Muscle of arm (tissue), 1 donor: ENCODE measurements at regions not wholly inside any gene's neighbourhood (a gene's known extent, or its start where the extent isn't known, plus 50 kb on each side); places are given as distances from the start of the nearest gene placed in this dataset.

Source experiments
- DNase-seq: peaks from one replicate; pipeline ENCODE4 v3.0.0-alpha.2; 2013

DNA sequence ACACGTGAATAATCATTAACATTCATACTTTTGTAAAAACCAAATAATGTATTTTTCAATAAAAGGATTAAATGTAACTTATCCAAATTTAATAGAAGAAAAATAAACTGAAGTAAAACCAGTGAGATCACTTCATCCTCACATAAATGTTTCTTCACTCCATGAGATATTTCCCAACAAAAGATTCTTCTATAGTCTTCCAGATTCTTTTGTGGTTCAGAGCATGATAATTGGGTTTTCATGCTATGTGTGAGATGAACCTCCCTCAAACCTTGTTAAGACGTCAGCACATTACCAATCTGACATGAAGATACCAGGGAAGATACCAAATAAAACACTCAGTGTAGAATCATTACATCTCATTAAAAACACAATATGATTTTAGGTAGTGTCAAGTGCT, 62.9 kb upstream of the OXGR1 start:
- no peak for DNase-seq

DNA sequence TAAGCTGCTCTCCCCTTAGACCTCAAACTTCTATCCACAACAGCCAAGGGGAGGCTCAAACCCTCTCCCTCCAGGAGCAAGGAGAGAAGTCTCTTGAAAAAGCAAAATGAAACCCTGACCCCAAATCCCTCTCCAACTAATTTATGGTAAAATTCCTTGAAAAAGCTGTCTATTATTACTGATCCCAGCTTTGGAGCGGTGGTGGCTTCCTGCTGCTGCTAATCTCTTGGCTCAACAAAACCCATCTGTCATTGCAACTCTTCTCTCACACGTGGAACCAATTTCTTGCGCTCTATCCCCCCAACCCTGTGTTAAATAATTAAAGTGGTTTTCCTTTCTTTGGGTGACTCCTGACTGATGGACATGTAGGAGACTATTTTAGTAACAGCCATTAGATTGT, 64.1 kb upstream of the OXGR1 start:
- DNase-seq = no peak

DNA sequence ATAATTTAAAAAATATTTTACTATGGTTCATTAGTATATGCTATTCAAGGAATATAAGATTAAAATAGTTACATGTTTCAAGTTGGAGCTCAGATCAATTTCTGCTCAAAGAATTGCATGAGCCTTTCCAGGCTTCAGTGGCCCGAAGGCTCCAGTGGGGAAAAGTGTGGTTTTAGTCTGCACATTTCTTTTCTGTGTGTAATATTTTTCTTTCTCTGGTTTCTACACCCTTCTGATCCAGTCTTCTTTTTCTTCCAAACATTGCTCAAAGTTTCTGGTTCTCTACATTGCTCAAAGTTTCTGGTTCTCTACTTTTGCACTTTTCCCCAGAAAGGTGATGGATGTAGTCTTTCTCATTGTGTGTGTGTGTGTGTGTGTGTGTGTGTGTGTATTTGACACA, 64.7 kb upstream of the OXGR1 start:
- DNase-seq = no peak

DNA sequence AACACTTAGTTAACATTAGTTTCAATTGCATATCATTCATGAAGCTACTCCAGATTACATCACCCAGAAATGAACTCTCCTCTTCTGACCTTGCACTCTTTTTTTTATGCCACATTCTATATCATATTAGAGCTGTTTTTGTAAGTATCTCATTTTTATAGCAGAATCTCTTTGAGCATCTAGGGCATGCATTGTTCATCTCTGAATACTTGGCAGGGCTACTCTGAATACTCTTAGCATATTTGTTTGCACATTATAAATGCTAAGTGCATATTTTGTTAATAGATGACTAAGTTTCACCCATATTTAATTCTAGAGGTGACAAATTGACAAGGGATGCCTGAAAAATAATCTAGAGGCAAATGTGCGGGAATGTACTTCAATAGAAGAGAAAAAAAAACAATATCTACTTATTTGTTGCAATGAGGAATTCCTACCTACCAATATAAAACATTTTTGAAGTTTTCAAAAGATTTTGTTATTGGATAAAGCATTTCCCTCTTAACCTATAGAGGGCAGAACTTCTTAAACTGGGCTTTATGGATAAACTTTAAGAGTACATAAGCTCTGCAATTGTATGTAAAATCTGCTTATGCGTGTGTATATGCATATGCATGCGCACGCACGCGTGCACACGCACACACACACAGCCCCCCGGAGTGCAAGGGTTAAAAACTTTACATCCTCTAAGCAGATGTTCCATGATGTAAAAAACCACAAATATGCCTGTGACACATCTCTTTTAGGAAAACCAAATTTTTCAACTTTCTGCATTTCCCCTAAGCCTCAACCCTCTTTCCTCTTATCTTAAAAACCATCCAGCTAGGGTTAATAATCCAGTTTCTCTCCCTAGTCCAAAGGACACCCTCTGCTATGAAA, 73.0 kb upstream of the OXGR1 start:
- DNase-seq = no peak

DNA sequence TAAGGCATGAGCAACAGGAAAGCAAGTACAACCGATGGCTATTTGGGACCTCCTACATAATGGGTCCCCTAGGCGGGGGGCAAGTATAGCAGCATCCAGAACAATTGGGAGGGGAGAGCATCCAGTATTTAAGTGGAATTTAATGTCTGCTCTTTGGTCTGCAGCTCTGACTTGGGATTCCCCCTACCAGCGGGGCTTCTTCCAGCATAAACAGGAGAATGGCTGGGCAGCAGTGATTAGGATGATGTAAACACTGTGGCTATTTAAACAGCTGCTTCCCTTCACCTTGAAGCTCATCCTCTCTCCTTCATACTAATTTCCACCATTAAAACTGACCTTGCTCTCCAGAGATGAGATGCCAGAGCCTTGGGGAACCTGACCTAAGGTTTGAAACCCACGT, 73.9 kb upstream of the OXGR1 start:
- no peak for DNase-seq

DNA sequence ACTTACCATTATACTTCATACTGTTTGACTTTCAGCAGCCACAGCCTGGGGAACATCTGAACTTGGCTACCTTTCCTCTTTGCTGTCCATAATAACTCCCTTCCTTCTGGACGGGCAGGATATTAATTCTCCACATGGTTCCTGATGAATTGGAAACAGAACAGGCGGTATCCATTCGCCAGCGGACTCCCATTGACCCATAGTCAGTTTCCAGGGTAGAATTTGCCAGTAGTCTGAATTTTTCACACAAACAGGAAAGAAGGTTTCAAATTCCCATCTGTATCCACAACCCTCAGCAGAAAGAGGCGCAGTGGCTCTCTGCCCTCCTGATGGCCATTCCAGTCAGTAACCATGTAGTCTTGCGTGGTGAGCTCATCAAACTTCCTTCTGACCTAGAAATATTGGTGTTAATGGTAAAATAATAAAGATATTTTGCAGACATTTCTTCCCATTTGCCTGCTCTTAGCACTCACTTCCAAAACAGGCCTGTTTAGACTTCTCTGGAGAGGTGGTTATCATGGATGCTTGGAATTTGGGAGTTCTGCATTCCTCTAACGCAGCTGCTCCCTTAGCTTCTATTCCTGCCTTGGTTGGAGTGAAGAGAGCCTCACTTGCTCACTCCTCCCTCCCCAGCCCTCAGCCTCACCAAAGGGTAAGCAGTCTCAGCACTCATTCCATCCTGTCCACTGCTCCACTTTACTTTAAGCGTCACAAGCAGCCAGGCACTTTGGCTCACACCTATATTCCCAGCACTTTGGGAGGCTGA, 75.0 kb upstream of the OXGR1 start:
- DNase-seq = peak; percentile 45

DNA sequence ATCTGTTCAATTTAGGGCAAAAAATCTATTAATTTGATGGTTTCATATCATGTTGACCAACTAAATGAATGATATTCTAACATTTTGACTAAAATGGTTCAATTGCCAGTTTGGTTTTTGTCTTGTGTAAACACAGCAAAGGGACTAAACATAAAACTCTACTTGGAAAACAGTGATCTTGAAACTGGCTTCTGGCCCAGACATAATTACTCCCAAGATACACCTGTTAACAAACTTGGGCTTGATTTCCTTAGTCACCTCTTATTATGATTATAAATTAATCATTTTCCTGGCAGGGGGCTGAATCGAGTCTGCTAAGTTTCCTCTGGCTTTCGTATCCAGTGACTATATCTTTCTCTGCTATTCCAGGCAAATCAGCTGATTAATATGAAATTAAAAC, 78.0 kb upstream of the OXGR1 start:
- DNase-seq = no peak

DNA sequence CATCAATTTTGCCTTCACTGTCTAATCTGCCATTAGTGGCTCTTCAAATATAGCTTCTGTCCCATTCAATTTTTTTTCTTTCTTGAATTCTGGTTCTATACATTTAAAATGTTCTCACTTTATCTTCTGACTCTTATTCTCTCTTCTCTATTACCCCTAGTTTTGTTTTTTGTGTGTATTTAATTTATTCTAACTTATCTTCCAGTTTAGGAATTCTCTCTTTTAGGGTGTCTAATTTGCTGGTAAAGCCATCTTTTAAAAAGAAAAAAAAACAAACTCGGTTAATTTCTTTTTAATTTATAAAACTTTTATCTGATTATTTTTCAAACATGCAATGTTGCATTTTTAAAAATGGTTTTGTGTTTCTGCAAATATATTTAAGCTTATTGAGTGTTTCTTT, 80.3 kb upstream of the OXGR1 start:
- no peak for DNase-seq

DNA sequence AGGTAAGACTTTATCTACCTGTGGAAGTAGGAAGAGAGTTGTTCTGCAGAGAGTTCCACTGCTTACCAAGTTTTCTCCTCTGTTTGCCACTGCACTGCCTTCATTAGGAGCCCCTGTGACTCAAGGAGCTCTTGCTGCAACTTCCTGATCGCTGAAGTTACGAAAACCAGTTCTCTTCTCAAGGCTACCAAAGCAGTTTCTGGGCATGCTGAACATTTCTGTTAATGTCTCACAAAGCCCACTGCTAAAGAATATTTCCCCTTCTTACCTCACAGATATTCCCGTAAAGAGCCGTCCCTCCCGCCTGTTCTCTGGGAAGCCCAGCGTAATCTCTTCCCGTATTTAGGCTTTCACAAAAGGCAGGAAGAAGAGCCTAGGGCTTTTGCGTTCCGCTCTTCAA, 82.6 kb upstream of the OXGR1 start:
- no peak for DNase-seq

DNA sequence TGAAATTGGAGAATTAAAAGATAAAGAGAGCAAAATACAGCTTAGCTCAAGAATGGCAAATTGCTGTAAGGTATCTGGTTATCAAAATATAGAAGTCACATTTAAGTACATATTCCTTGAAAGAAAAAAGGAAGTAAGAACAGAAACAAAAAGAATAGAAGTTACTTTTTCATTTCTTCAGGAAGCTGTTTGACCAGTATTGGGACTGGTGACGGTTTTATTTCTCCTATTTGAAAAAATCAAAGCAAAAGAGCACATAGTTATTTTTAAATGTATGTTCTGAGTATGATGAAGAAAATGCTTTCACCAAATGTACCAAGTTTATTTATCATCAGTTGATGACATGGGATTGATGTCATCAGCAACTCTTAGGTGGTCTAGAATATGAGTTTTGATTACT, 83.1 kb upstream of the OXGR1 start:
- no peak for DNase-seq

DNA sequence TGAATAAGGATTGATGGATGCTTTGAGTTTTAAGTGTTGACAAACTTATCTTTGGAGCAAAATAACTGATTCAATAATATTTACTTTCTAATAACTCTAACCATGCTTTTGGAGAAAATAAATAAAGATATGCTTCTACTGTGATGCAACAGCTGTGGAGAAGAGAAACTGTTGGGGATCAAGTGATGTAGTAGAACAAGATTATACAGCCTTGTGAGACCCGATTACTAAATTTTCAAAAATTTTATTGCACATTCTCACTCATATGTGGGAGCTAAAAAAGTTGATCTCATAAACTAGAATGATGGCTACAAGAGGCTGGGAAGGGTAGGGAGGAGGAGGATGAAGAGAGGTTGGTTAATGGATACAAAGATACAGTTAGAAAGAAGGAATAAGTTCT, 85.5 kb upstream of the OXGR1 start:
- no peak for DNase-seq

DNA sequence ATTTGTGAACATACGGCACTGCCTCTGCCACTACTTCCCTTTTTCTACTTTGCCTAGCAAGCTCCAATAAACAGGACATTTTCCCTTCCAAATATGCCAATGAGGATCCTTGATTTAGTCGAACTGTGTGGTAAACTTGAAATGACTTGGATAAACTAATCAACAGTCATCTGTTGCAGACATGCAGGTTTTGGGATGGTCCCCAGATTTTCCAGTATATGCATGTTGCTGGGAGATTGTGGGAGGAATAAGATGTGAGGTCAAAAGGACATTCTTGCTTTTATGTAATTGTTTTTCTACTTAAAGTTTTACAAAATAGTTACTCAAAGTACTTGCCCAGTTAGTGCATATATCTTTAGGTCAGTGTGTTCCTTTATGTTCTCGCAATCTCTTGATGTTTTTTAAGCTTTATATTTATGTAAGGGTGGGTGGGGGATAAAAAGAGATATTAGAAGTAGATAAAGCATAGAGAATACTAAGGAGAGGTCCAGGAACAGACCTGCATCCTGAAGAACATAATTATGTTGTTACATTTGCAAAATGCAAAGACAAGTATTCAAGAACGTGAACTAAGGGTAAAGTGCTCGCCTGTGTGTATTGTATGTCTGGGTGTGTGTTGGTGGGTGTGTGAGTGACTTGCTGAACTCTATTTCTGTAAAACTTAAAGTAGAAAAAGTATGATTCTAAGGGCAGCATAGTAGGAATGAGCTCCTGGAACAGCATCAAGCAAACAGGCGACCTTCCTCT, 88.4 kb upstream of the OXGR1 start:
- no peak for DNase-seq

DNA sequence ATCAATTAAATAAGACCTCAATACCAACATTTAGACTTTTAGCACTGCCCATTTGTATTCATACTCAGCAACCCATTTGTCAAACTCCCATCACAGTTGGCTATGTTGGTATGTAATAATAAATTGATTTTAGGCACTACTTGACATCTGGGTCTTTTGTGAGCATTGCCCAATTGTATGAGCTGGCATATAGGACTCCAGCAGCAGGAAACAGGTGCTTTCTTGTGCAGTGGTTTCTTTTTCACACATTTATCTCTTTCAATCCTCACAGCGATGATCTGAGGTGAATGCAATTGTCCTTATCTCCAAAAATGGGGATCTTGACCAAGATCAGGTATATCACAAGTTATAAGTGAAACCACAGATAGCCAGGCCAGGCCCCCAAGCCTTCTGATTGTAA, 96.9 kb upstream of the OXGR1 start:
- no peak for DNase-seq

DNA sequence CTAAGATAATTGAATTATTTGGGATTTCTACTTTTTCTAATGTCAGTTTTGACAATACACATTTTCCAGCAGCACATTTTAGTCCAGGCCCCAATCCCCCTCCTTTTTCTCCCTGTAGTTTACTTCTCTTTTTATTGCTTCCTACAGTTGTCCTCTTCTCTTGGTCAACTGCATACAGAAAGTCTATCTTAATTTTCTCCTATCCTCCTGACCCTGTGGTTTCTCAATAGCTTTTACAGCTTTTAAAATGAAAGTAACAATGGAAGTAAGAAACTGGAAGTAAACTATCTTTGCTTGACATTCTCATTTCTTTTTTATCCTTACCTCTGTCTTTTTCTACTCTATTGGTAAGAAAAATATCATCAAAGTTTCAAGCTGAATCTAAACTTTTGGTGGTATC, 106.5 kb upstream of the OXGR1 start:
- no peak for DNase-seq

DNA sequence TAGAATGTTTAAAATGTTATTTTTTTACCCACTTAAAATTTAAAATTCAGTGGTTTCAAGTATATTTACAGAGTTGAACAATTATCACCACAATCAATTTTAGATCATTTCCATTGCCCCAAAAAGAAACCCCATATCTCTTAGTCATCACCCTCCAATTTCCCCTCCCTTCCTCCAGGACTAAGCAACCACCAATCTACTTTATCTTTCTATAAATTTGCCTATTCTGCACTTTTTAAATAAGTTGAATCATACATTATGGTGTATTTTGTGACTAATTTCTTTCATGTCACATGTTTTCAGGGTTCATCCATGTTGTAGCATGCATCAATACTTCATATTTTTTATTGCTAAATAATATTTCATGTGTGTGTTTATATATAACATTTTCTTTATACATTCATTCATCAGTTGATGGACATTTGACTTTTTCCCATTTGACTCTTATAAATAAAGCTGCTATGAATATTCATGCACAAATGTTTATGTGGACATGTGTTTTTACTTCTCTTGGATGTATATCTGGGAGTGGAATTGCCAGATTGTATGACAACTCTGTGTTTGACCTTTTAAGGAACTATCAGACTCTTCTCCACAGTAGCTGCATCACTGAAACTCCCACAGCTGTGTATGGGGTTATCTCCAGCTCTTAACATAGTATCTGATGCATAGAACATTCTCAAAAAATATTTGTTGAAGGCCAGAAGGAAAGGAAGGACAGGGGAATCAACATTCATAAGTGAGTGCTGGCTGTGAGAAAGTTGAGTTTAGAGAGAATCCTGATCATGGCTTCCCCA, 107.8 kb upstream of the OXGR1 start:
- DNase-seq = no peak

DNA sequence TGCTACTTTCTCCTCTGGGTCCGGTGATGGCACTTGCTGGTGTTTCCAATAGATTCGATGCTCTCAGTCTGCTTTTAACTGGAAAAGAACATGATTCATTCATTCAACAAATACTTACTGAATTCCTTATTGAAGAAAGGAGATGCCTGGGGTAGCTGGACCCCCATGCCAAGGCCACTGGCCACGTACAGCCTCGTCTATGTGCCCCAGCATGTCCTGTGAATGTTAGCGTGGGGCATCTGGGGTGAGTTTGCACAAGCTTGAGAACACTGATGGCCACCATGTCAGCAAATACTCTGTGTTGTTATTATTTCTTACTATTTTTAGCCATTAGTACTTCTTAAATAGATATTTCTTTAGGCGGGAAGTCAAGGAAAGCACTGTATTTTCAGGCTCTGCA, 112.0 kb upstream of the OXGR1 start:
- DNase-seq = no peak

DNA sequence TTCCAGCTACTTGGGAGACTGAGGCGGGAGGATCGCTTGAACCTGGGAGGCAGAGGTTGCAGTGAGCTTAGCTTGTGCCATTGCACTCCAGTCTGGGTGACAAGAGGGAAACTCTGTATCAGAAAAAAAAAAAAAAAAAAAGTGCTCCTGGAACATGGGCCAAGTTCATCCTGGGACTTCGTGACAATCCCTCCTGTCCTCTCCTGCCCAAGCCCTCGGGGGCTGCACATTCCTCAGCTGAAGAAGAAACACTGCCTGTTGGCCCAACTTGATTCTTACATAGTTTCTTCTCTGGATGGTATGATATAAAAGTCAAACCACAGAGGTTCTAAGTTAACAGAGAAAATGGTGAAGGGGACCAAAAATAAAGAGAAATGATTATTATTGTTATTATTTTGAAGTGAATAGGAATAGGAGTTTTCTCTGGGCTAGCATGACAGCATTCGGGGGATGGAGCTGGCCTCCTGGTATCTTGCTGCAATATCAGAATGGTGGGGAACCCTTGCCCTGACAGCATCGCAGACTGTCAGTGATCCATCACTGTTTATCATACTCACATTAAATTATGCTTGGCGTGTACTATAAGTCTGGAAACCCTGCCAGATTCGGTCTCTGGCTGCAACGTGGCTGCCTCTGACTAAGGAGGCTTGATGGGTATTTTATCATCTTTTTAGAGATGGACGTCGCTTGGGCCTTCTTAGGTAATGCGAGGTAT, 113.7 kb upstream of the OXGR1 start:
- no peak for DNase-seq

DNA sequence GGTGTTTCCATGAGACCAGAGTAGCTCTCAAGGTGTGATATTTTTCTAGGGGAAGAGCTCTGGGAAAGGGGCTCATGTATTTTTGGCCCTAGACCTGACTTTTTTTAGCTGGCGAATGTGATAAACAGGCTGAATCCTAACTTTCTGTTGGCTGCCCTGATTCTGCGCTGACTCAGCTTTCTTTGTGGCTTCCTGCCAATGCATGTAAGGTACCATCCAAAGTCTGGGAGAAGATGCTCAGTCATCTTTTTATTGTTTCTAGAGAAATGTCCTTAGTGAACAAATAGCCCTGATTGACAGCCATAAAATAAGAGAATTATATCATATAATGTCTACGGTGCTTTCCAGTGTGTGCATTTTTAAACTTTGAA, 113.6 kb upstream of the MBNL2 start:
- DNase-seq = no peak

DNA sequence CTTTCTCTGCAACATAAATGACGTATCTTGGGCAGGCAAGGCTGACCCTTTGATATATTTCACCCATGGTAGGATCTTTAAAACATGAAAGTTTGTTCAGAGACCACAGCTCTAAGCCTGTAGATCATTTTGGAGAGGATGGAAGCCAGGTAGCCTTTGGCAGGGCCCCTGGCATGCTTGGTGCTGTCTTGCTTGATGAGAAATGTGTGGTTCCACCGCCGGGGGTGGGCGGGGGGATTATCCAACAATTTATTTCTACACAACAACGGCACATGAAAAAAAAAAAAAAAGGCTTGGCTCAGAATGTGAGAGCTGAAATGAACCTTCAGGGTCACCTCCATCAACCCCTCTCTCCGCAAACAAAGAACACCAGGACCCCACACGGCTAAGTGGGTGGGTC, 112.9 kb upstream of the MBNL2 start:
- DNase-seq = no peak

DNA sequence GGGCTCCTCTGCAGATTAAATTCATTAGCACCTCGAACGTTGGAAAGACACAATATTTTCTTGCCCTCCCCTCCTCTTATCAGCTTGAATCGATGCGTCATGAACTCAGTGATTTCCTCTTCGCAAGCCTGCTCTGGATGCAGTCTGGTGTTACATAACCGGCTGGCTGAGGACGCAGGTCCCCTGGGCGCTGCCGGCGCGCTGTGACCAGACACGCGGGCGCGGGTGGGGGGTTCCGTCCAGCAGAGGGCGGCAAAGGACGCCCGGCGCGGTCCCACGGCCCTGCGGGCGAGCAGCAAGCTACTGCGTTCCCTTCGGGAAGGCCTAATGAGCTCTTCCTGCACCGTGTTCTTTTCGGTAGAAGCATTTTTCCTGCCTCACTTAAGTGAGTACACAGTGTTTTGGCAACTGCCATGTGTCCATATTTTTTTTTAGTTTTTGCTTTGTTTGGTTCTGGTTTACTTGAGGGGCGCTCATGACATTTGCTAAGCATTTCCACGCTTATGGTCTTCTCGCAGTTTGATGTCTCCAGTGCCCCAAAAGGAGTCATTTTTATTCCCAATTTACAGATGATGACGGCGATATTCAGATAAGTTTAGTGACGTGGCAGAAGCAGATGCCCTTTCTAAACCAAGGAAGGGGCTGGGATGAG, 112.2 kb upstream of the MBNL2 start:
- peak; percentile 89 for DNase-seq

DNA sequence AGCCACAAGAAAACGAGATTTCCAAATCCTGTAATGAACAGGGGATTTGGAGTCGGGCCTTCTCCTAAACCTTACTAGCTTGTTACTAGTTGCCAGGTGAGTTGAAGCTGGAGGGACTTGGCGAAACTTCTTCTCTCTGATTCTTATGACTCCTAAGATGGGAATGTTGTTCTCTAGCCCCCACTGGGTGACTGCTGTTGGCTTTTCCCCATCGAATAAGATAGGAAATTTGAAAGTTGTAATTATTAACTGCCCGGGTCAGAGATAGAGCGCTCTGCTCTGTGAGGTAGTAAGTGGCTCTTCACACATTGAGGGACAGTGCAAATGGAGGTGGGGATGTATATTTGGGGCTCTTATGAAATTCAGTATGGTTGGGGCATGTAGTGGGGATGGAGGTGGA, 111.2 kb upstream of the MBNL2 start:
- no peak for DNase-seq
